HCT116 (cell line): ENCODE measurements at regions not wholly inside any gene's neighbourhood (a gene's known extent, or its start where the extent isn't known, plus 50 kb on each side); places are given as distances from the start of the nearest gene placed in this dataset.

Experiments used
- ATAC-seq: fragments of 200-7000 bp; cut with Tn5 transposase; 2 replicates; pipeline ENCODE4 v1.9.1; 2020; ENCODE audit warnings: mild to moderate bottlenecking, moderate library complexity
- BruUV-seq: library from RNA; stranded (reverse); fragments of 400-500 nt; replicated peaks from 2 replicates; lab custom pipeline; 2021; lab: Mats Ljungman, UMichigan
- CTCF ChIA-PET: fragments of 300-600 bp; sonication (Branson Sonifier 250); formaldehyde crosslinking; loops from one replicate; lab custom pipeline; 2021; ENCODE audit warnings: antibody characterized with exemption; lab: Charles Lee
- POLR2A ChIA-PET: fragments of 300-600, 350-600 bp; sonication (Branson Sonifier 250); formaldehyde crosslinking; loops from one replicate; lab custom pipeline; 2021; ENCODE audit warnings: antibody characterized with exemption; lab: Charles Lee
- RAD21 ChIA-PET, 2 experiments: fragments of 300-600 bp; sonication (Branson Sonifier 250); formaldehyde crosslinking; loops; one replicate each; lab custom pipeline; 2023; ENCODE audit warnings: low total read pairs in 2 of 2; ENCODE audit not compliant: uncharacterized antibody in 2 of 2, unreplicated experiment in 2 of 2, low non-redundant PET in 1 of 2; lab: Charles Lee
- DNase-seq: peaks from one replicate; pipeline ENCODE4 v3.0.0-alpha.2; 2010; ENCODE audit warnings: low read depth, low spot score
- H2AFZ ChIP-seq: fragments of 200-600 bp; shearing (Covaris generic), sonication (generic); 2 replicates; pipeline ENCODE4 v1.6.1; 2017; ENCODE audit warnings: low read depth, mixed run types, mixed read lengths, antibody characterized with exemption, low read length; ENCODE audit not compliant: poor library complexity, severe bottlenecking
- H3K27ac ChIP-seq: 2 replicates; pipeline ENCODE4 v1.5.1; 2012; ENCODE audit warnings: low read depth, low read length
- H3K27me3 ChIP-seq: fragments of 200-600 bp; sonication (generic); 2 replicates; pipeline ENCODE4 v1.6.1; 2016; ENCODE audit warnings: mixed run types, low read length, mixed read lengths; ENCODE audit not compliant: insufficient read depth
- H3K36me3 ChIP-seq, 2 experiments: fragments of 200-500 bp in 1 of 2; fragments of 200-600 bp in 1 of 2; sonication (Bioruptor generic) in 1 of 2; sonication (generic) in 1 of 2; 2 replicates each; pipeline versions ENCODE4 v1.5.1 to v1.6.1; 2014 to 2016; ENCODE audit warnings: low read length in 2 of 2, inconsistent platforms in 1 of 2, mixed read lengths in 1 of 2, mixed run types in 1 of 2; ENCODE audit not compliant: insufficient read depth in 2 of 2, control insufficient read depth in 1 of 2
- H3K4me1 ChIP-seq, 2 experiments: fragments of 200-600 bp in 1 of 2; sonication (generic) in 1 of 2; 2 replicates each; pipeline versions ENCODE4 v1.5.1 to v1.6.1; 2012 to 2017; ENCODE audit warnings: low read length in 2 of 2, inconsistent platforms in 1 of 2, mild to moderate bottlenecking in 1 of 2, mixed read lengths in 1 of 2, mixed run types in 1 of 2, moderate library complexity in 1 of 2; ENCODE audit not compliant: insufficient read depth in 2 of 2, control insufficient read depth in 1 of 2
- H3K4me2 ChIP-seq: fragments of 200-600 bp; sonication (generic); 2 replicates; pipeline ENCODE4 v1.6.1; 2017; ENCODE audit warnings: mixed run types, low read length, mixed read lengths
- H3K4me3 ChIP-seq, 2 experiments: fragments of 200-600 bp in 1 of 2; sonication (generic) in 1 of 2; replicated peaks in 1 of 2; 2 replicates each; pipeline ENCODE4 v1.5.1; 2011 to 2016; ENCODE audit warnings: low read length in 2 of 2, control low read depth in 1 of 2, low read depth in 1 of 2, mild to moderate bottlenecking in 1 of 2, mixed read lengths in 1 of 2, mixed run types in 1 of 2
- H3K79me2 ChIP-seq: fragments of 200-600 bp; sonication (generic); 2 replicates; pipeline ENCODE4 v1.6.1; 2017; ENCODE audit warnings: mild to moderate bottlenecking, mixed run types, low read length, moderate library complexity, mixed read lengths; ENCODE audit not compliant: insufficient read depth
- H3K9ac ChIP-seq: fragments of 200-600 bp; sonication (generic); 2 replicates; pipeline ENCODE4 v1.6.1; 2016; ENCODE audit warnings: low read length, mixed read lengths
- H3K9me2 ChIP-seq: fragments of 200-600 bp; sonication (generic), shearing (Covaris generic); 2 replicates; pipeline ENCODE4 v1.6.1; 2017; ENCODE audit warnings: mixed run types, mild to moderate bottlenecking, moderate library complexity; ENCODE audit not compliant: insufficient read depth
- H3K9me3 ChIP-seq, 2 experiments: fragments of 200-500 bp in 1 of 2; fragments of 200-600 bp in 1 of 2; sonication (Bioruptor generic) in 1 of 2; sonication (generic) in 1 of 2; 2 replicates each; pipeline ENCODE4 v1.6.1; 2014 to 2017; ENCODE audit warnings: low read length in 2 of 2, mixed read lengths in 2 of 2, inconsistent platforms in 1 of 2, low read depth in 1 of 2, mild to moderate bottlenecking in 1 of 2, mixed run types in 1 of 2, moderate library complexity in 1 of 2; ENCODE audit not compliant: control insufficient read depth in 1 of 2, insufficient read depth in 1 of 2
- H4K20me1 ChIP-seq: fragments of 200-600 bp; sonication (generic), shearing (Covaris generic); 2 replicates; pipeline ENCODE4 v1.6.1; 2017; ENCODE audit warnings: mixed run types, mild to moderate bottlenecking, moderate library complexity; ENCODE audit not compliant: insufficient read depth
- CEBPB ChIP-seq: IDR thresholded peaks from 2 replicates; pipeline ENCODE4 v1.6.1; 2012; ENCODE audit warnings: low read depth
- ELF1 ChIP-seq: IDR thresholded peaks from 2 replicates; pipeline ENCODE4 v1.6.1; 2012; ENCODE audit warnings: low read depth, borderline replicate concordance
- EZH2 ChIP-seq: fragments of 200-600 bp; sonication (generic); IDR thresholded peaks from 2 replicates; pipeline ENCODE4 v1.6.1; 2017; ENCODE audit warnings: antibody characterized with exemption, mixed run types
- FOSL1 ChIP-seq: IDR thresholded peaks from 2 replicates; pipeline ENCODE4 v1.6.1; 2012; ENCODE audit warnings: low read depth
- SP1 ChIP-seq: IDR thresholded peaks from 2 replicates; pipeline ENCODE4 v1.6.1; 2012; ENCODE audit warnings: low read depth
- TCF7L2 ChIP-seq: IDR thresholded peaks from 2 replicates; pipeline ENCODE4 v1.7.0; 2011; ENCODE audit warnings: borderline replicate concordance, inconsistent platforms; ENCODE audit not compliant: insufficient read depth, insufficient read length; ENCODE audit errors: extremely low read depth
- YY1 ChIP-seq: IDR thresholded peaks from 2 replicates; pipeline ENCODE4 v1.6.1; 2011; ENCODE audit warnings: low read length, low read depth, moderate library complexity, mild to moderate bottlenecking; ENCODE audit not compliant: insufficient replicate concordance; ENCODE audit errors: extremely low read depth
- ZFX ChIP-seq: fragments of 450-650 bp; IDR thresholded peaks from 2 replicates; pipeline ENCODE4 v1.6.1; 2017
- ZNF274 ChIP-seq: fragments of 200-500 bp; sonication (Bioruptor generic); IDR thresholded peaks from 2 replicates; pipeline ENCODE4 v1.6.1; 2014; ENCODE audit warnings: mild to moderate bottlenecking, low read depth, low read length, inconsistent platforms
- intact Hi-C: fragments of 100-400 bp; cut with micrococcal nuclease; formaldehyde crosslinking; loops from 2 replicates; pipeline ENCODE4 v1.10.0; 2022
- TF ChIP-seq, protein P1 (sequence below), 3 experiments: fragments of 200-600 bp in 1 of 3; sonication (generic) in 1 of 3; IDR thresholded peaks in 2 of 3; conservative IDR thresholded peaks in 1 of 3; 2 replicates each; pipeline ENCODE4 v1.5.1; 2012 to 2017; ENCODE audit warnings: low read depth in 2 of 3, low read length in 2 of 3, antibody characterized with exemption in 1 of 3, borderline replicate concordance in 1 of 3, control low read depth in 1 of 3, mild to moderate bottlenecking in 1 of 3, mixed read lengths in 1 of 3, mixed run types in 1 of 3, moderate library complexity in 1 of 3; ENCODE audit not compliant: insufficient read depth in 1 of 3
- TF ChIP-seq, protein P2 (sequence below): IDR thresholded peaks from 2 replicates; pipeline ENCODE4 v1.6.1; 2012; ENCODE audit warnings: low read depth
- TF ChIP-seq, protein P3 (sequence below): IDR thresholded peaks from 2 replicates; pipeline ENCODE4 v1.6.1; 2011; ENCODE audit warnings: mild to moderate bottlenecking, low read length, moderate library complexity; ENCODE audit not compliant: insufficient replicate concordance; ENCODE audit errors: extremely low read depth

DNA sequence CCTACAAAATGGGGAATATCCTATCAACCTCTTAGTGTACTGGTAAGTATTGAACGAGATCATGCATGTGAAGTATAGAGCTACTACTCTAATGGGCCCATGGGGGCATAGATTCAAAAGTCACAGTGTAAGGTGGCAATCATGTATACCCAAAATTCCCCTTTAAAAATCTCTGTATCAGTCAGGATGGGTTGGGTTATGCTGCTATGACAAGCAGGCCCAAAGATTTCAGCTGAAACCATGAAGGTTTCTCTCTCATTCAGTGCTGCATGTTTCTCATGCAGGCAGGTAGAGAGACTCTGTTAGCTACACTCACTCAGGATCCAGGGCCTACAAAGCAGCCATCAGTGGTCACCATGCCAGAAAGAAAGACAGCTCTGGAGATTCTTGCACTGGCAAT, 166.6 kb downstream of the MAFB start:
- no peak overlapping the region for H3K4me3 ChIP-seq
- H3K27me3 ChIP-seq = peaks cover 3% of the 10 kb centered on the region; the same call in 1 of the 2 replicates
- no peak for DNase-seq
- no peaks in the 10 kb centered on the region for H3K9me2 ChIP-seq
- no peak overlapping the region for H3K27ac ChIP-seq
- H2AFZ ChIP-seq = no peak overlapping the region
- intact Hi-C loops = no loop called here
- POLR2A ChIA-PET = no interaction called here
- no peaks in the 10 kb centered on the region for H3K36me3 ChIP-seq
- no peaks in the 10 kb centered on the region for H3K79me2 ChIP-seq
- H4K20me1 ChIP-seq = no peaks in the 10 kb centered on the region
- no peaks in the 10 kb centered on the region for H3K4me1 ChIP-seq
- H3K9ac ChIP-seq = no peak overlapping the region
- BruUV-seq = no TSS peak
- TF ChIP-seq ZFX (no peak), ELF1 (no peak), CEBPB (no peak), TCF7L2 (no peak), YY1 (no peak), SP1 (no peak), FOSL1 (no peak), ZNF274 (no peak), EZH2 (no peak)
- TF ChIP-seq, protein P1, sequence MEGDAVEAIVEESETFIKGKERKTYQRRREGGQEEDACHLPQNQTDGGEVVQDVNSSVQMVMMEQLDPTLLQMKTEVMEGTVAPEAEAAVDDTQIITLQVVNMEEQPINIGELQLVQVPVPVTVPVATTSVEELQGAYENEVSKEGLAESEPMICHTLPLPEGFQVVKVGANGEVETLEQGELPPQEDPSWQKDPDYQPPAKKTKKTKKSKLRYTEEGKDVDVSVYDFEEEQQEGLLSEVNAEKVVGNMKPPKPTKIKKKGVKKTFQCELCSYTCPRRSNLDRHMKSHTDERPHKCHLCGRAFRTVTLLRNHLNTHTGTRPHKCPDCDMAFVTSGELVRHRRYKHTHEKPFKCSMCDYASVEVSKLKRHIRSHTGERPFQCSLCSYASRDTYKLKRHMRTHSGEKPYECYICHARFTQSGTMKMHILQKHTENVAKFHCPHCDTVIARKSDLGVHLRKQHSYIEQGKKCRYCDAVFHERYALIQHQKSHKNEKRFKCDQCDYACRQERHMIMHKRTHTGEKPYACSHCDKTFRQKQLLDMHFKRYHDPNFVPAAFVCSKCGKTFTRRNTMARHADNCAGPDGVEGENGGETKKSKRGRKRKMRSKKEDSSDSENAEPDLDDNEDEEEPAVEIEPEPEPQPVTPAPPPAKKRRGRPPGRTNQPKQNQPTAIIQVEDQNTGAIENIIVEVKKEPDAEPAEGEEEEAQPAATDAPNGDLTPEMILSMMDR (IDR thresholded peaks at IDR 0.05 in 2 of 3, conservative IDR thresholded peaks at IDR 0.05 in 1 of 3; ENCODE audit: borderline replicate concordance in 1 of 3, insufficient read depth in 1 of 3, low read depth in 2 of 3, low read length in 2 of 3) = no peak
- TF ChIP-seq, protein P2, sequence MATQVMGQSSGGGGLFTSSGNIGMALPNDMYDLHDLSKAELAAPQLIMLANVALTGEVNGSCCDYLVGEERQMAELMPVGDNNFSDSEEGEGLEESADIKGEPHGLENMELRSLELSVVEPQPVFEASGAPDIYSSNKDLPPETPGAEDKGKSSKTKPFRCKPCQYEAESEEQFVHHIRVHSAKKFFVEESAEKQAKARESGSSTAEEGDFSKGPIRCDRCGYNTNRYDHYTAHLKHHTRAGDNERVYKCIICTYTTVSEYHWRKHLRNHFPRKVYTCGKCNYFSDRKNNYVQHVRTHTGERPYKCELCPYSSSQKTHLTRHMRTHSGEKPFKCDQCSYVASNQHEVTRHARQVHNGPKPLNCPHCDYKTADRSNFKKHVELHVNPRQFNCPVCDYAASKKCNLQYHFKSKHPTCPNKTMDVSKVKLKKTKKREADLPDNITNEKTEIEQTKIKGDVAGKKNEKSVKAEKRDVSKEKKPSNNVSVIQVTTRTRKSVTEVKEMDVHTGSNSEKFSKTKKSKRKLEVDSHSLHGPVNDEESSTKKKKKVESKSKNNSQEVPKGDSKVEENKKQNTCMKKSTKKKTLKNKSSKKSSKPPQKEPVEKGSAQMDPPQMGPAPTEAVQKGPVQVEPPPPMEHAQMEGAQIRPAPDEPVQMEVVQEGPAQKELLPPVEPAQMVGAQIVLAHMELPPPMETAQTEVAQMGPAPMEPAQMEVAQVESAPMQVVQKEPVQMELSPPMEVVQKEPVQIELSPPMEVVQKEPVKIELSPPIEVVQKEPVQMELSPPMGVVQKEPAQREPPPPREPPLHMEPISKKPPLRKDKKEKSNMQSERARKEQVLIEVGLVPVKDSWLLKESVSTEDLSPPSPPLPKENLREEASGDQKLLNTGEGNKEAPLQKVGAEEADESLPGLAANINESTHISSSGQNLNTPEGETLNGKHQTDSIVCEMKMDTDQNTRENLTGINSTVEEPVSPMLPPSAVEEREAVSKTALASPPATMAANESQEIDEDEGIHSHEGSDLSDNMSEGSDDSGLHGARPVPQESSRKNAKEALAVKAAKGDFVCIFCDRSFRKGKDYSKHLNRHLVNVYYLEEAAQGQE = no peak
- TF ChIP-seq, protein P3, sequence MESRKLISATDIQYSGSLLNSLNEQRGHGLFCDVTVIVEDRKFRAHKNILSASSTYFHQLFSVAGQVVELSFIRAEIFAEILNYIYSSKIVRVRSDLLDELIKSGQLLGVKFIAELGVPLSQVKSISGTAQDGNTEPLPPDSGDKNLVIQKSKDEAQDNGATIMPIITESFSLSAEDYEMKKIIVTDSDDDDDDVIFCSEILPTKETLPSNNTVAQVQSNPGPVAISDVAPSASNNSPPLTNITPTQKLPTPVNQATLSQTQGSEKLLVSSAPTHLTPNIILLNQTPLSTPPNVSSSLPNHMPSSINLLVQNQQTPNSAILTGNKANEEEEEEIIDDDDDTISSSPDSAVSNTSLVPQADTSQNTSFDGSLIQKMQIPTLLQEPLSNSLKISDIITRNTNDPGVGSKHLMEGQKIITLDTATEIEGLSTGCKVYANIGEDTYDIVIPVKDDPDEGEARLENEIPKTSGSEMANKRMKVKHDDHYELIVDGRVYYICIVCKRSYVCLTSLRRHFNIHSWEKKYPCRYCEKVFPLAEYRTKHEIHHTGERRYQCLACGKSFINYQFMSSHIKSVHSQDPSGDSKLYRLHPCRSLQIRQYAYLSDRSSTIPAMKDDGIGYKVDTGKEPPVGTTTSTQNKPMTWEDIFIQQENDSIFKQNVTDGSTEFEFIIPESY = no peak
- CTCF ChIA-PET = no interaction called here
- no peak for ATAC-seq
- no peak overlapping the region for H3K4me2 ChIP-seq
- RAD21 ChIA-PET = no interaction called here
- H3K9me3 ChIP-seq = no peaks in the 10 kb centered on the region
